ENCODE measurements at regions not wholly inside any gene's neighbourhood (a gene's known extent, or its start where the extent isn't known, plus 50 kb on each side); places are given as distances from the start of the nearest gene placed in this dataset.

DNA sequence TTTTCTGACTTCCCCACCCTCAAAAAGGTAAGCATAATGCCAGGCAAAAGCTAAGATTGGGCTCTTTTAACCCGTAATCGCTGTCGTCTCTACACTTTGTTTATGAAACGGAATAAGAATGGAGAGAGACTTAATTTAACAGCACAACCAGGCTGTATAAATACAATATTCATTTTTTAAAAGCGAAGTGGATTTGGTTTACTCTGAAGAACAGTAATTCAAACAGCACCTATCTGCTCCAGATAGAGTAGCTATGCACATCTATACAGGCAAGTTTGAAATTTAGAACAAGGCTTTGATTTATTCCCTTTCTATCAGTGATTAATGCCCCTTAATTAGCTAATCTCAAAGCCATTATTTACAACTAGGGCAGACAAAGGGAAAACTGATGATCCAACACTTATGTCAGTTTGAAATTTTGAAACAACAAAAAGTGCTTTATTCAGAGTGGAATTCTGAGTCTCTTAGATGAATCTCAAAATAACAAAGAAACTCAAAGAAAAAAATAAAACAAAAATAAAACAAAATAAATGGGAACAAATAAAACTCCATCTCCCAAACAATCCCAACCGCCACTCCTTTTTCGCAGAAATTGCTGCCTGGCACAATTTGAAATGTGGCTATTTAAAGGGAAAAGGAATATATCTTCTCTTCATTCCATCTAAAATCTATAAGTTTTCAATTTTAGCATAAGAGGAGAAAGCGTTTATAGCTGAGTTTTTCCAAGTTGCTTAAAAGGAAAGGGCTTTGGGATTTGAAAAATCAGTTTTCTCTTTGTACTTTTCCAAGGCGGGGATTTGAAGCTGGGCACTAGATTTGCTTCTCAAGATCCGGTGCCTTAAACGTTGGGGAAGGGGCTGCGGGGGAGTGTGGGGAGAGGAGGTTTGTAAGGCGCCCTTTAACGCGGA lies 298.6 kb downstream of the PARP8 start:
- DNase-seq, result no peak

DNA sequence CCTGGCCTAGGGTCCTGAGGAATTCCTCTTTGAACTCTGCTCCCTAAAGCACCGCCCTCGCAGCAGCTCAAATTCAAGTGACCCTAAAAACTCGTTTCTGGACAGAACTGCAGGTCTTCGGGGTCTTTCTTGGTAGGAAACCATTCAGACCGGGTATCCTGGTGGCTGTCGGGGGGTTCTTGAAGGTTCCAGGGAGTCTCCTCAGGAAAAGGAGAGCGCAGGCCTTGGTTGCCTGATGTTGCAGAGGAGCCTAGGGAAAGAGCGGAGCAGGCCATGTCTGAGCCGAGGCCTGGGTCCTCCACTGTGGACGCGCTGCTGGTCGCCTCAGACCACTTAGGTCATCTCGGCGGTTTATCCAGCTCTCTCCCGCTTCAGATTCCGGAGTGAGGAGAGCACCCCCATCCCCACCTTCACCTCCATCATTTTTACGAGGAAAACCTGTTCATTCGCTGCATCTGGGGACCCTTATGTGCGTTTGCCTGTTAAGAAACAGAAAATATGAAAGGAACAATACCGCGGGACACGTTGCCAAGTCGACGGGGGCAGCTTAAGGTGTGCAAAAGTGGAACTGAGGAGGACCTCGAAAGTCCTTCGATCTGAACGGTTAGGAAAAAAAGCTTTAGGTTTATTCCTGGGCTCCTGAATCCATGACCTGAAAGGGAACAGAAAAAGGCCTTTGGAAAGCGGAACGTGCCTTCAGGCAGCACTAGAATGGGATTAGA lies 299.4 kb downstream of the PARP8 start:
- DNase-seq, result no peak

DNA sequence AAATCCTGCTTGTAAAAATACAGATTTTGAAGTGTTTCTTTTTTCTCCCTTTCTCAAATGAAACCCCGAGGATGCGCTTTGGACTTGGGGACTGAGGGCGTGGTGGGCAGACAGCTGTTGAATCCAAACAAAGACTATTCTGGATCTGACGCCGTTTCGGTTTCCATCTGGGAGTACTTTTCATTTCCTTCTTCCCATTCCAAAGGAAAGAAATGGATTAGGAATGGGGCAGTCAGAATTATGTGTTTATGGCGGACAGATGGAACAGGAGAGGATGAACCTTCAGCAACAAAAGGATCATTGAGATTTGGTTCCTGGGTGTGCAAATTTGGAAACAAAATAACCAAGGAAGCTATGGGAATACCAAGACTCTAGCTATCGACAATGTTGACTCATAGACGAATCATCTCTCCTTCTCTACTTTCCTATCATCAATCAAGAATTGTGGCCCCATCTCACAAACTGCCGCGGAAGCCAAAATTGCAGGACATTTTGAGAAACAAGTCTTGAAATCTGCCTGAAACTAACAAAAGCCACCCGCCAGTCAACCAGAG lies 300.6 kb downstream of the PARP8 start:
- no peak for DNase-seq

DNA sequence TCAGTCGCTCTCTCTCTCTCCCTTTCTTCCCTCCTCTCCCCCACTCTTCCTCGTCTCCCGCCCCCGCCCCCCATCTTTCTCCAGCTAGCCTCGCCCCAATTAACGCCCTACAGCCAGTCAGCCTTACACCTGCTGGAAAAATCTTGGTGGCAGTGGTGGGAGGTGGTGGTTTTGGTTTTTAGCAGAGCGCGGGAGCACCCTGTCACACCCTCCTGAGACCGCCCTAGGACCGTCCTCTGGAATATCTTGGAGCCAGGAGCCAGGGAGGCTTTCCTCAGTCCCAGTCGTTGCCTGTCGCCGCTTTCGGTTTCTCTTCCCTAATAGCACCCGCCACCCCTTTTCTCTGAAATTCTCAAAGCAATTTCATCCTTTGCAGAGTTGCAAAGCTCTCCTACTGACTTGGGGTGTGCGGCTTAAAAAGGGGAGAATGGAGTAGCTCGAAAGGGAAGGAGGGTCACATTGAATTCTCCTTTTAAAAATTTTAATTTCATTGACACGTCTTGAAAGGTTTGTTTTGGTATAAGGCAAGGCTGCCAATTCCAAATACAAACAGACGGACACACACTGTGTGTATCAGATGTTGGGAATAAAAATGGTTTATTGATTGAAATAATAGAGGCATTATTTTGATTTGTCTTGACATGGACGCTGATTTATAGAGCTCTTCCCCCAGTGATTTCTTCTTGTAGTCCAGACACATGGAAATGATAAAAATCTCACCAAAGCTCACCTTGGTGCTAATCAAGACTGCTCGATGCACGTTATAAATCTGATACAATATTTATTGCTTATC lies 301.3 kb downstream of the PARP8 start:
- DNase-seq, result no peak

DNA sequence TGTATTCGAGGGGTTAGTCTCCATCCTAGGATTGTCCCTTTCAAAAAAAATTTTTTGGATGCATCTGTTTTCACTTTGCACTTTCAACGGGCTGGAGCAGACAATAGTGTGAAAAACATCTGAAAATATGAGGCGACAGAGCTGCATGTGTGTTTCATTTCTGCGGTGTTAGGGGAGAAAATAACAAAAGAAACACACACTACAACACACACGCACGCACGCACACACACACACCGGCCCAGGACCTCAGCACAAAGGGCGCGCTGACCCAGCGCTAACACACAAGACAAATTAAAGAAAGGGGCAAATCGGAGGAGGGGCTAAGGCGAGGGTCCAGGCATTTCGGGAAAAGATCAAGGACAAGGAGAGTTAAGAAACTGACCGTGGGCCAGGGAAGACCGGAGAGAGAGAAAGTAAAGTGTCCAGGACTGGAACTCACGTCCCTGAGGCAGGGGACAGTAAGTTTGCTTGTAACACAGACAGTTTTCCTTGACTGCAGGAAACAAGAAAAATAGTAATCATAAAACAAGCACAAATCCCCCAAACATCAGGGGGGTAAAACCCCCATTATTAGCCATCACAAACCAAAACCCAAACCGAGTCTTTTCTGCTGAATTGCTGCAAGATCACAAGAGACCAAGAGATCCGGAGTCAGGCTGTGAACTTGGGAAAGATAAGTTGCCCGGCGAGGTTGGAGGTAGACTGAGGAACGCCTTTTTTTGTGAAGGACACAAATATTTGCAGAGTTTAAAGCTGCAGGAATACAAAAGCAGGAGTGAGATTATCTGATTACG lies 302.1 kb downstream of the PARP8 start:
- DNase-seq, result no peak

DNA sequence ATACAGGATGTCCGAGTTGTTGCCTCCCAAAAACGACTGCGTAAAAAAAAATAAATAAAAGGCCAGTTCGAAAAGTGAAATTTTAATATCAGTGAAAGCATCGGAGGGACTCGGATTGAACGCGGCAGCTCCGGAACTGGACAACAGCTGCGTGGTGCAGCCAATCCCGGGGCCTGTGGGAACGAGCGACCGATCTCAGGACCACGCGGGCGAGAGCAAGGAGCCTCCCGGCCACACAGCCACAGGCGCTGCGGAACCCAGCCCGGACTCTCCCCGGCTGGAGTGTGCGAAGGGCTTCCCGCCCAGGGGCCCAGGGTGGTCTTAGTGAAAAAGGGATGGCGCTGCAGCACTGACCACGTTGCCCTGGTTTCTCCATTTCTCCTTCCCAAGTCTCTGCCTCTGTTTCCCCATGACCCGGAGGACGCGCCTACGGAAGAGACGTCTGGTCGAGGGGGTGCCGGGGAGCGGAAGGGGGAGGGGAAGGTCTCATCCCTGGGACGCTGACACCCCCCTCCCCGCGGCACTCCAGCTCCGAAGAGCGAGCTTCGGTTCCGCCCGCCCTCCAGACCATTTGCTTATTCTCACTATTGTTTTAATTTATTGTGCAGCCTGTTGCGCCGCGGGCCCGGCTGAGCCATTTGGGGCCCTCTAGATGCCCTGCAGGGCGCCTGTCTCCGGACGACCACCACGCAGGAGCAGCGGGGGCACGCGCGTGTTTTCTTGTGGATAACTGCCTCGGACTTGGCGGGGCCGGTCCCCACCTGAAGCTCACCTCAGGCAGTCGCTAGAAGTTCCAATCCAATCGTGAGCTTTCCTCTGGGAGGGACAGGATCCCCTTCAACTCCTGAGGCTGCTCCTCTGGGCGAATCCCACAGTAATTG lies 303.0 kb downstream of the PARP8 start:
- no peak for DNase-seq

DNA sequence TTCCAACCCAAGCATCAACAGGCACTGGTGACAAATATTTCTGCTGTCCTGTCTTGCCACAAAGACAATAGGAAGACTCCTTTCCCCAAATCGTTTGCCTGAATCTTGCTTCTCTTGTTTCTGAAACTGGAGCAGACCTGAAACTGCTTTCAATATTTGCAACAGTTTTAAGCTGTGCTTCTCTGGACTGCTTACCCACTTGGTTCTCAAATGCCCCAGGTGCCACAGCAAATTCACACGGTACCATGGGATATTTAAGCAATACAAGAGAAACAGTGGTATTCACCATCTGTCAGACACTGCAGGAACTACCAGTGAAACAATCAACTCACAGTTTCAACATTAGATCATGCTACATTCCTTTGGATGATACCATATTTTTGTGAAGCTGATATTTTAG lies 309.4 kb downstream of the PARP8 start:
- DNase-seq, result no peak

DNA sequence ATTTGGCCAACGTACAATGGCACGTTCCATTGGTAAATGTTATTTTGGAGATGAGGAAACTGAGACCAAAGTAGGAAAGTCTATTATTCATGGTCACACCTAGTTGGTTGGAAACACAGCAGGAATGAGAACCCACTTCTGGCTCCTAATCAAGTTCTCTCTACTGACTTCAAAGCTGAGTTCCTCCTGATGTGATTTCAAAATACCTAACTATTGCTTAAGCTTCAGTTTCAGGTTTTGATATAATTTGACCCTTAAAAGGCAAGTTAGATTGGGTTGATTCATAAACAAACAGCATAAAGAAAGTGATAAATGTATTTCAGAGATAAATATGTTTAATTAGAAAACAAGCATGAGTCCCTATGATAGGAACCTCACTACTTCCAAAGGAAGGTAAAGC lies 312.5 kb downstream of the PARP8 start:
- no peak for DNase-seq

DNA sequence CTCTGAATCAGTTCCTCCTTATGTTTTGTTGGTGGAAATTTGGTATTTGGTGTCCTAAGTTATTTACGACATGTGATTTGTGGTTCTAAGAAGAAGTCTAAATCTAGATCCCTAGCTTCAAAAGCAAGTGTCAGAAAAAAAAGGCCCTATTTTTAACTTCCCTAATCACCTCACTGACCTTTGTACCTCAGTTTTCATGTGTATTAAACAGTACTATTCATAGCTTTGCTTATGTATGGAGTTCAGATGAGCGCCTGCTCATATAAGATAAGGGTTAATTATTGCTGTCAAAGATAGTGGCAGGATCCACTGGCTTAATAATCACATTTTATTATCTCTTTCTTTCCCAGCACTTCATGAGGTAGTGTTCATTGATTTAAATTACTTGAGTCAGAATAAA lies 318.2 kb downstream of the PARP8 start:
- no peak for DNase-seq

DNA sequence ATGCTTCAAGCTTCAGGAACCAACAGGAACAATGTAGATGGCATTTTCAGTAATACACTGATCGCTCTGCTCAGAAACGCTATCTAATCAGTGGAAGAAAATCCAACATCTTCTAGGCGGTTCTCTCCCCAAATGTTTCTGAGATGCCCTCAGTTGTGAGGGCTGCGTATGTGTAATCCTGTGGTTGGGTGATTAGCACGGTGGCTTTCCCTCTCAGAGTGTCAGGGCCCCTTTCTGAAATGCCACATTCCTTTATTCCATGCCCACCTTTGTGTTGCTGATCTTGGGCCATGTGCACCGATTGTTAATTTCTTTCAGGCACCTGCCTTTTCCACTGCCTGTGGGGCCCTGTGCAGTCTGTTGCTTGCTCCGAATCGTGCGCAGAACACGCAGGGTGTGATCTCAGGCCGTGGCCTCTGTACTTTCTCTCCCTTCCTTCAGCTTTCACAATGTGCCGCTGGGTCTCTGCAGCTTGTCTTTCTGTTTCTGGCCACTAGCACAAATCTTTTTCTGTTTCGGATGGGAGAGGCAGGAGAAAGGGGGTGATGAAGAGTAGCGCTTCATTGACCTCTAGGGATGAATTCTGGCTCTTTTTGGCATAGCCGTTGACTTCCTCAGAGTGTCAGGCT lies 324.0 kb downstream of the PARP8 start:
- DNase-seq, result no peak

DNA sequence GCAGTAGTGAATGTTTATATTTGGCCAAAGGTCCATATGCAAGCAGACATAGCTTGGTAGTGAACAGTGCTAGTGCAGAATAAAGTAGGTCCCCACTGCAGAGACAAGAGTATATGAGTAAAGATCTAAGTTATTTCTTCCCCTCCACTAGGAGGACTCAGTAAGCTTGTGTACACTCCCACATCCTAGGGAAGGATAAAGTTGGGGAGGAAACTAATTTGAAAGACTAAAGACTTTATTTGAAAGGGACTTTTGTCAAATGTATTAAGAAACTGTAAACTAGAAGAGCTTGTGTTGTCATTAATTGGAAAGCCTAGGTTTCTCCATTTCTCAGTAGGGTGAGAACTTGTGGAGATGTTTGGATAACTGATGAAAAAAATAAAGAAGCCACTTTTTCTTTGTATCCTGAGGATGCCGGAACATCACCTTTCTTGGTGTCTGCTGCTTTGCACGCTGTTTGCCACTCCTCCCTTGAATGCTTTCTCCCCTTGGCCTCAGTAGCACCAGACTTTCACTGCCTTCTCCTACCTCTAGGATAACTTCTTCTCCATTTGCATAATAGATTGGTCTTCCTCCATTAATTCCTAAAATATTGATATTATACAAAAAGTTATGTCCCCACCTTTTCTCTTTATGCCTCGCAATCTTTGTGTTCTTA lies 329.0 kb downstream of the PARP8 start:
- DNase-seq, result no peak

DNA sequence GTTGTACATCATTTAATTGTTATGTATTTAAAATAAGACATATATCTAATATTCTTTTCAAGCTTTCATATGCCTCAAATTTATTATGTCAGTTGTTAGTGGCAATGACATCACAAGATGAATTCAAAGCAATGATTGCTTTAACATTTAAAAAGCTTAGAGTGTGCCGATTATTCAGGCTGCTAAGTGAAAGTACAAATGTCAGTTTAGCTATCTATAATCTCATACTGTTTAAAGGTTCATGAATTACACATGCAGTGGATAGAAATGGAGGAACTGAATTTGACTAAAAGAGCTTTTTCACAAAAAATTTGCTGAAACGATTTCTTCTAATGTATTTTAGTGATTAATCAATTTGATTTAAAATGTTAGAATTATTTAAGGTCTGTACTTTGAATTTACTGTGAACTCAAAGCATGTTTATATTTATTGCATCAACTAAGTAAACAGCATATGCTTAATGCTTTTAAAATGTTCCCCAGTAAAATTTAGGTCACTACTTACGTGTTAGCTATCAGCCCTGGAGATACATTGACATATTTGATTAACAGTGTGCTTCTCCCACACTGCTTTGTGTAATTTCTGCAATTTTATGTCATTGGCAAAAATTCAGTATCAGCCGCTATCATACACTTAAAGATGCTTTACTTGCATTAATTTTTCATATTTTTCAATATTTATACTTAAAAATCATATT lies 334.9 kb downstream of the PARP8 start:
- DNase-seq, result no peak

DNA sequence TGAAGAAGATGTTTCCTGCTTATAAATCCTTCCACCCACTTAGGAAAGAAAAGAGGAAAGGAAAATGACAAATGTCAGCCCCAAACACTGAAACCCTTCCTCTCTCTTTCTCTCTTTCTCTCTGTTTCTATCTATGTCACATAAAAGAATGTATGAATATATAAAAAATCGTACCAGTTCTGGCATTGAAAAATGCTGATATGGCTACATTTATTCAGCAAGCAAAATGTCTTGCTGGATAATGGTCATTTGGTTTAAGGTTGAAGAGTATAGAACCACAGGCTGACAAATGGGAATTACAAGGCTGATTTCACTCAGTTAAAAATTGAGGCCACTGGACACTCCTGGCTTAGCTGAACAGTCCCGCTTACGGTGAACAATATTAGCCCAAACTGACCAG lies 335.9 kb downstream of the PARP8 start:
- DNase-seq, result no peak

DNA sequence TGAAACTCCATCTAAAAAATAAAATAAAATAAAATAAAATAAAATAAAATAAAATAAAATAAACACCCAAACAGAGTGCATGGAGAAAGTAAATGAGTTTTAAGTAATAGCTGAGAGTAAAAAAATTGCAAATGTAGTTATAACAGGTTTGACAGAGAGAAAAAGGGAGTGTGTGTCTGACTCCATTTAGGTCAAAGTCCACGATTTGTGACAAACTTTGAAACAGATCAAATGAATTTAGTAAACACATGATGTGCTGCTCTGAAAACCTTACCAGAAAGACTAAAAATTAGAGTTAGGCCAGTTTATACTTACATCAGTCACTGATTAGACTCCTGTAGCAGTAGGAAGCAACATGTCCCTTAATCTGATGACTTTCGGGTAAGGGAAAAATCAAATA lies 346.6 kb downstream of the PARP8 start:
- DNase-seq, result no peak

DNA sequence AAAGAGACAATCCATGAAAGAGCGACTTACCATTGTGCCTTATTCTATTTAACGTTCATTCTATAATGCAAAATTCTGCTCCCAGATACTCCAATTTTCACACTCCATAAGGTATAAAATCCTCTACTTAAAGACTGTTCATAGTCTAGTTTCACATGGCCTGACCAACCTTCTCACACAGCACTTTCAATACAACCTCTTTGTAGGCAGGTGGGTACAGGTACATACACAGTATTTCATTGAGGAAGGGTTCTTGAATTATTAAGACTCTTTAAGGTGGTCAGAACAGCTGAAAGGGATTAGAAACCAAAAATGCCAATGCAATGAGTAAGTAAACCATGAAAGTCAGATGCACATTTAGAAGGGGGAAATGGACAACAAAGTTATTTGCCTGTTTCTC lies 352.0 kb downstream of the PARP8 start:
- no peak for DNase-seq

DNA sequence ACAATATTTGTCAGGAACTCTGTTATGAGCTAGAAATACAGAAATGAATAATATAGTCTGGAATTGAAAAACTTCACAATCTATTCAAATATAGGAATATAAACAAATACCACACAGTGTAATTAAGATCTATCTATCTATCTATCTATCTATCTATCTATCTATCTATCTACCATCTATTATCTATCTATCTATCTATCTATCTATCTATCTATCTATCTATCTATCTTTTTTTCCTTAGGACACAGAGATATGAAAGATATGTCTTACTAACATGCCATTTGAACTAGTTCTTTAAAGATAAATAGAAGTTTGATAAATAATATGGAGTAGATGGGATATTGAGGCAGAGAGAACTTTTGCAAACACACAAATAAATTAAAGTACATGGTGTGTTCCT lies 357.8 kb downstream of the PARP8 start:
- DNase-seq, result no peak

DNA sequence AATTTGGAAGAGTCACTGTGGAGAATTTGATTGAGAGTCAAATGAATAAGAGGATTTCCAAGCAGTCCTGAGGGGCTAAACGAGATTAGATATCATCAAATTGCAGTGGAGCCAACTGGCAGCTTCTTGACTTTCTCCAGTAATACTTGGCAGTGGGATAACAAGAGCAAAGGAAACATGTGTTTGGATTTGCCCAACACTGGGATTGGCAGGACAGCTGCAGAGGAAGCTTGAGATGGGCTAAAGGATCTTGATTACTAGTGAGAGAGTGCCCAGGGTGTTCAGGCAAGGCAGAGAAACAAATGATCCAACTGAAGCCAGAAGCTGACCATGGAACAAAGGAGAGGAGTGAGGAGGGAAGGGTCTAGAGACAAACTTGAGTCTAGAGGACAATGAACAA lies 356.0 kb upstream of the ISL1 start:
- no peak for DNase-seq

DNA sequence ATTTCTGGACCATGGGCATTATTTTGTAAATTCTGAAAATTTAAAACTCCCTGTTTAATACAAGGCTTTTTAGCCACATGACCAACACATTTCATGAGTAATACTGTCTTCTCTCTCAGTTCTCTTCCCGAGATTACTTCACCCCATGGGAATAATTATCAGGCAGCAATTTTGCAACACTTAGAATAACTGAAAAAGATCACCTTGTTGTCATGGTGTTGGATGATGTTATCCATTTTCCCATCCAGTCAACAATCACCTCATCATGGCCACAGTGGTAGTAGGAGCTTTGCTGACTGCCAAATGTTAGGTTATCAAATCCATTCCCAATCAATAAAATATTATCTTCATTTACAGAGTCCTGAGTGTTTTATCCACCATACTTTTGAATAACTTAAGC lies 354.9 kb upstream of the ISL1 start:
- no peak for DNase-seq

DNA sequence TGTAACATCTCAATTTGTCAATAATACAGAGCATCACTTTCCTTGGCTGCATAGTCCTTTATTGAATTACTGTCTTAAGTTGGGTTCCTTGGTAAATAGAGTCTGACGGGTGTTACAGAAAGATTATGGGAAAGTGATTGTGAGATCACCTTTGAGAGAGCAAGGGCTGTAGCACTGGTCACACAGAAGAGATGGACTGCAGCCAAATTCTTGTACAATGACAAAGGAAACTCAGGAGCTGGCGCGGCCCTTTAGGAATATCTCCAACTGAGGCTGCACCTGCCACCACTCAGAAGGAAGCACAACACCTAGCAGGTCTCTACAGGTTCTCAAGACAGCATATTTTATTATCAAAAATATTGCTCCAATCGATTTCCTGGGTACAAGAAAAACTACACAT lies 350.0 kb upstream of the ISL1 start:
- DNase-seq, result no peak

Data from muscle of arm (tissue), 1 donor.